Upper lobe of left lung (tissue), 4 donors: ENCODE measurements at regions not wholly inside any gene's neighbourhood (a gene's known extent, or its start where the extent isn't known, plus 50 kb on each side); places are given as distances from the start of the nearest gene placed in this dataset.

Experiments
- EP300 ChIP-seq, 4 donors: sonication (generic); formaldehyde crosslinking; IDR thresholded peaks; one replicate each; pipeline ENCODE4 v1.5.1; 2017; ENCODE audit warnings: antibody characterized with exemption in 4 of 4, control low read depth in 2 of 4
- POLR2A ChIP-seq, 4 donors: fragments of 450-650 bp; IDR thresholded peaks; one replicate each; pipeline ENCODE4 v1.5.1; 2016 to 2017; ENCODE audit warnings: antibody characterized with exemption in 4 of 4, mild to moderate bottlenecking in 2 of 4
- POLR2AphosphoS5 ChIP-seq, 2 donors: sonication (generic); formaldehyde crosslinking; IDR thresholded peaks; one replicate each; pipeline ENCODE4 v1.5.1; 2017; ENCODE audit warnings: antibody characterized with exemption in 2 of 2
- TF ChIP-seq, protein P1 (sequence below), 6 experiments: fragments of 450-650 bp in 4 of 6; fragments of 200-600 bp in 2 of 6; sonication (generic) in 2 of 6; IDR thresholded peaks; one replicate each; pipeline ENCODE4 v1.5.1; 2016 to 2019; ENCODE audit warnings: antibody characterized with exemption in 6 of 6

DNA sequence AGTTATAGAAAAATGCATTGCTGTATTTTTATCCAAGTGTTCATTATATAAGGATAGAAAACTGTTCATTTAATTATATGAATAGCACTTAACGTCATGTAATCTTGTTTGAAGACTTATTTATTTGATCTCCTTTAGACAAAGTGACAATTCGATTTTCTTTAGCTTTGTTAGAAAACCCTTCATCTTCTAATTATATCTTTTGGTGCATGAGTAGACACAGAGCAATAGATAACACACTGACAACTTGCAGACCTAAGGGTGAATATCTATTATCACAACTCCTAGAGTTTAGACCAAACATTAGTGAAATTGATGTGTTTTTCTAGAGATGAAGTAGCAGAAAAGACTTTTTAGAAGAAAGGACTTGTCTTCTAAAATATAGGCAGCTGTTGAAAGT, 446.4 kb upstream of the SEMA6A start:
- TF ChIP-seq, protein P1, sequence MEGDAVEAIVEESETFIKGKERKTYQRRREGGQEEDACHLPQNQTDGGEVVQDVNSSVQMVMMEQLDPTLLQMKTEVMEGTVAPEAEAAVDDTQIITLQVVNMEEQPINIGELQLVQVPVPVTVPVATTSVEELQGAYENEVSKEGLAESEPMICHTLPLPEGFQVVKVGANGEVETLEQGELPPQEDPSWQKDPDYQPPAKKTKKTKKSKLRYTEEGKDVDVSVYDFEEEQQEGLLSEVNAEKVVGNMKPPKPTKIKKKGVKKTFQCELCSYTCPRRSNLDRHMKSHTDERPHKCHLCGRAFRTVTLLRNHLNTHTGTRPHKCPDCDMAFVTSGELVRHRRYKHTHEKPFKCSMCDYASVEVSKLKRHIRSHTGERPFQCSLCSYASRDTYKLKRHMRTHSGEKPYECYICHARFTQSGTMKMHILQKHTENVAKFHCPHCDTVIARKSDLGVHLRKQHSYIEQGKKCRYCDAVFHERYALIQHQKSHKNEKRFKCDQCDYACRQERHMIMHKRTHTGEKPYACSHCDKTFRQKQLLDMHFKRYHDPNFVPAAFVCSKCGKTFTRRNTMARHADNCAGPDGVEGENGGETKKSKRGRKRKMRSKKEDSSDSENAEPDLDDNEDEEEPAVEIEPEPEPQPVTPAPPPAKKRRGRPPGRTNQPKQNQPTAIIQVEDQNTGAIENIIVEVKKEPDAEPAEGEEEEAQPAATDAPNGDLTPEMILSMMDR (IDR thresholded peaks at IDR 0.05) = no peak
- no peak for TF ChIP-seq POLR2A (IDR thresholded peaks at IDR 0.05)
- TF ChIP-seq POLR2AphosphoS5 (IDR thresholded peaks at IDR 0.05) = no peak
- TF ChIP-seq EP300 (IDR thresholded peaks at IDR 0.05) = no peak
